H1 (cell line): ENCODE measurements at regions not wholly inside any gene's neighbourhood (a gene's known extent, or its start where the extent isn't known, plus 50 kb on each side); places are given as distances from the start of the nearest gene placed in this dataset.

Experiments used
- CTCF ChIA-PET: fragments of 300-600 bp; sonication (Branson Sonifier 250); formaldehyde crosslinking; loops from one replicate; lab custom pipeline; 2021; ENCODE audit not compliant: partially characterized antibody; lab: Charles Lee
- POLR2A ChIA-PET: fragments of 300-600 bp; sonication (Branson Sonifier 250); formaldehyde crosslinking; loops from one replicate; lab custom pipeline; 2021; ENCODE audit warnings: inconsistent platforms; ENCODE audit not compliant: partially characterized antibody; lab: Charles Lee
- DNase-seq, 2 experiments: peaks; one replicate each; pipeline versions ENCODE4 v3.0.0 to v3.0.0-alpha.2; 2010 to 2022; ENCODE audit warnings: low spot score in 2 of 2, low read depth in 1 of 2, mixed read lengths in 1 of 2
- FAIRE-seq: peaks from 2 replicates; lab custom pipeline; 2011; peaks lifted over from hg19 to GRCh38; lab: Jason Lieb, UNC
- H2AFZ ChIP-seq: 2 replicates; pipeline ENCODE4 v1.8.1; 2012; ENCODE audit warnings: low read length, inconsistent platforms
- H2AK5ac ChIP-seq: 2 replicates; pipeline ENCODE4 v1.6.1; 2013; ENCODE audit warnings: low read depth, low read length
- H2BK120ac ChIP-seq: replicated peaks from 2 replicates; pipeline ENCODE3; 2013; ENCODE audit warnings: low read depth, low read length, inconsistent platforms
- H2BK12ac ChIP-seq: 2 replicates; pipeline ENCODE4 v1.6.1; 2013; ENCODE audit warnings: low read depth, low read length
- H2BK15ac ChIP-seq: 2 replicates; pipeline ENCODE4 v1.6.1; 2013; ENCODE audit warnings: low read length
- H2BK20ac ChIP-seq: 2 replicates; pipeline ENCODE4 v1.6.1; 2013; ENCODE audit warnings: low read length
- H2BK5ac ChIP-seq: 2 replicates; pipeline ENCODE4 v1.6.1; 2013; ENCODE audit warnings: low read depth, low read length
- H3K14ac ChIP-seq: 2 replicates; pipeline ENCODE4 v1.6.1; 2013; ENCODE audit warnings: inconsistent platforms; ENCODE audit not compliant: insufficient read length
- H3K18ac ChIP-seq: 2 replicates; pipeline ENCODE4 v1.6.1; 2013; ENCODE audit warnings: low read length; ENCODE audit errors: extremely low read depth
- H3K23ac ChIP-seq: 2 replicates; pipeline ENCODE4 v1.6.1; 2013; ENCODE audit warnings: inconsistent platforms; ENCODE audit not compliant: insufficient read length
- H3K23me2 ChIP-seq: 2 replicates; pipeline ENCODE4 v1.6.1; 2013; ENCODE audit warnings: low read depth, low read length
- H3K27ac ChIP-seq: 2 replicates; pipeline ENCODE4 v1.6.1; 2011; ENCODE audit warnings: low read depth, low read length, inconsistent platforms
- H3K27me3 ChIP-seq, 4 experiments: replicated peaks in 1 of 4; 1 replicate in 1 of 4; 2 replicates in 3 of 4; pipeline versions ENCODE4 v1.6.1 to v1.8.1; 2011 to 2013; ENCODE audit warnings: low read length in 3 of 4, mild to moderate bottlenecking in 3 of 4, inconsistent platforms in 2 of 4, mixed read lengths in 2 of 4, moderate library complexity in 1 of 4; ENCODE audit not compliant: control insufficient read depth in 3 of 4, insufficient read depth in 3 of 4; ENCODE audit errors: extremely low read depth in 1 of 4
- H3K36me3 ChIP-seq, 4 experiments: 2 replicates each; pipeline versions ENCODE4 v1.6.1 to v1.8.1; 2011 to 2013; ENCODE audit warnings: mild to moderate bottlenecking in 4 of 4, low read length in 3 of 4, moderate library complexity in 2 of 4, control low read depth in 1 of 4, inconsistent platforms in 1 of 4; ENCODE audit not compliant: insufficient read depth in 4 of 4, control insufficient read depth in 2 of 4
- H3K4ac ChIP-seq: replicated peaks from 2 replicates; pipeline ENCODE3; 2013; ENCODE audit warnings: low read length, low read depth, mixed read lengths, inconsistent platforms; ENCODE audit not compliant: insufficient read length
- H3K4me1 ChIP-seq, 4 experiments: replicated peaks in 1 of 4; 1 replicate in 1 of 4; 2 replicates in 3 of 4; pipeline versions ENCODE4 v1.6.1 to v1.8.1; 2011 to 2013; ENCODE audit warnings: low read length in 3 of 4, inconsistent platforms in 2 of 4, mixed read lengths in 1 of 4; ENCODE audit not compliant: insufficient read depth in 4 of 4, control insufficient read depth in 3 of 4
- H3K4me2 ChIP-seq, 2 experiments: 2 replicates each; pipeline versions ENCODE4 v1.6.1 to v1.8.1; 2011 to 2013; ENCODE audit warnings: low read depth in 2 of 2, low read length in 2 of 2, control low read depth in 1 of 2, inconsistent platforms in 1 of 2, mild to moderate bottlenecking in 1 of 2; ENCODE audit not compliant: insufficient read depth in 1 of 2
- H3K4me3 ChIP-seq, 4 experiments: fragments of 200-600, 300-600 bp in 1 of 4; sonication (generic), shearing (Covaris generic), sonication (Bioruptor Twin) in 1 of 4; 2 replicates each; pipeline versions ENCODE4 v1.5.1 to v1.8.1; 2011 to 2016; ENCODE audit warnings: low read length in 4 of 4, low read depth in 3 of 4, control low read depth in 2 of 4, inconsistent platforms in 2 of 4, mild to moderate bottlenecking in 2 of 4, mixed read lengths in 1 of 4, moderate library complexity in 1 of 4; ENCODE audit not compliant: insufficient read depth in 2 of 4; ENCODE audit errors: extremely low read depth in 1 of 4
- H3K56ac ChIP-seq: replicated peaks from 2 replicates; pipeline ENCODE3; 2013; ENCODE audit warnings: low read depth, mild to moderate bottlenecking, mixed read lengths, low read length, inconsistent platforms; ENCODE audit not compliant: insufficient read length
- H3K79me1 ChIP-seq: 2 replicates; pipeline ENCODE4 v1.6.1; 2013; ENCODE audit warnings: low read depth, low read length, control low read depth
- H3K79me2 ChIP-seq, 2 experiments: 2 replicates each; pipeline versions ENCODE4 v1.6.1 to v1.8.1; 2012 to 2013; ENCODE audit warnings: low read length in 2 of 2, mild to moderate bottlenecking in 2 of 2, inconsistent platforms in 1 of 2; ENCODE audit not compliant: insufficient read depth in 2 of 2, control insufficient read depth in 1 of 2
- H3K9ac ChIP-seq, 4 experiments: replicated peaks in 1 of 4; 1 replicate in 1 of 4; 2 replicates in 3 of 4; pipeline versions ENCODE4 v1.6.1 to v1.8.1; 2011 to 2013; ENCODE audit warnings: low read depth in 3 of 4, low read length in 3 of 4, control low read depth in 2 of 4, mild to moderate bottlenecking in 2 of 4, moderate library complexity in 2 of 4, inconsistent platforms in 1 of 4; ENCODE audit errors: extremely low read depth in 1 of 4
- H3K9me3 ChIP-seq, 2 experiments: 2 replicates each; pipeline versions ENCODE4 v1.6.1 to v1.8.1; 2012 to 2013; ENCODE audit warnings: mild to moderate bottlenecking in 2 of 2, moderate library complexity in 2 of 2, control low read depth in 1 of 2, inconsistent platforms in 1 of 2, low read depth in 1 of 2, low read length in 1 of 2, mixed read lengths in 1 of 2; ENCODE audit not compliant: insufficient read depth in 2 of 2
- H4K20me1 ChIP-seq, 2 experiments: replicated peaks in 1 of 2; 2 replicates each; pipeline versions ENCODE3 to v1.8.1; 2011 to 2013; ENCODE audit warnings: inconsistent platforms in 2 of 2, low read length in 2 of 2, mild to moderate bottlenecking in 1 of 2; ENCODE audit not compliant: insufficient read depth in 2 of 2, control insufficient read depth in 1 of 2
- H4K5ac ChIP-seq: 2 replicates; pipeline ENCODE4 v1.6.1; 2013; ENCODE audit warnings: low read length, low read depth, mixed read lengths, inconsistent platforms; ENCODE audit not compliant: insufficient read length
- H4K8ac ChIP-seq: 2 replicates; pipeline ENCODE4 v1.8.0; 2013; ENCODE audit warnings: mild to moderate bottlenecking, moderate library complexity, low read length, inconsistent platforms; ENCODE audit not compliant: insufficient read depth; ENCODE audit errors: extremely low read depth
- H4K91ac ChIP-seq: replicated peaks from 2 replicates; pipeline ENCODE3; 2013; ENCODE audit warnings: low read length, mixed read lengths, inconsistent platforms; ENCODE audit not compliant: insufficient read length
- ATF3 ChIP-seq: IDR thresholded peaks from 2 replicates; pipeline ENCODE4 v1.6.1; 2011; ENCODE audit warnings: low read depth, mild to moderate bottlenecking, low read length; ENCODE audit not compliant: insufficient read depth
- CTCF ChIP-seq, 3 experiments: IDR thresholded peaks; 1 replicate in 2 of 3; 2 replicates in 1 of 3; pipeline versions ENCODE4 v1.5.1 to v1.6.1; 2011; ENCODE audit warnings: low read length in 3 of 3, mild to moderate bottlenecking in 3 of 3, inconsistent platforms in 2 of 3, low read depth in 1 of 3, moderate library complexity in 1 of 3; ENCODE audit not compliant: insufficient read depth in 1 of 3; ENCODE audit errors: control extremely low read depth in 1 of 3
- RAD21 ChIP-seq, 2 experiments: IDR thresholded peaks in 1 of 2; conservative IDR thresholded peaks in 1 of 2; 2 replicates each; pipeline ENCODE4 v1.6.1; 2011; ENCODE audit warnings: low read depth in 2 of 2, low read length in 2 of 2, improper control_type of control experiment in 1 of 2, inconsistent platforms in 1 of 2, mild to moderate bottlenecking in 1 of 2, moderate library complexity in 1 of 2
- RNF2 ChIP-seq: fragments of 200-900, 300-1000 bp; sonication (generic); IDR thresholded peaks from 2 replicates; pipeline ENCODE4 v1.7.1; 2016; ENCODE audit warnings: borderline replicate concordance, low read depth, mild to moderate bottlenecking, antibody characterized with exemption, low read length; ENCODE audit not compliant: poor library complexity, severe bottlenecking; ENCODE audit errors: missing control alignments
- SAP30 ChIP-seq: fragments of 300-600 bp; sonication (generic); IDR thresholded peaks from 2 replicates; pipeline ENCODE4 v1.7.1; 2012; ENCODE audit warnings: low read length, moderate library complexity, mild to moderate bottlenecking, inconsistent platforms; ENCODE audit not compliant: insufficient read depth, insufficient replicate concordance
- ZNF274 ChIP-seq: IDR thresholded peaks from 2 replicates; pipeline ENCODE4 v1.7.0; 2012; ENCODE audit warnings: low read length, borderline replicate concordance; ENCODE audit errors: extremely low read depth
- WGBS, 2 experiments: shearing (Covaris generic) in 1 of 2; methylation state at CpG; one replicate each; pipeline versions ENCODE4 v1.1.6 to v1.1.7; 2013 to 2015; ENCODE audit warnings: low lambda C conversion rate in 2 of 2, mixed read lengths in 2 of 2, inconsistent platforms in 1 of 2, low coverage in 1 of 2, missing lambda C conversion rate in 1 of 2; ENCODE audit not compliant: insufficient replicate concordance in 2 of 2, insufficient coverage in 1 of 2, insufficient read length in 1 of 2; ENCODE audit errors: extremely low coverage in 1 of 2, missing lambda C conversion rate in 1 of 2; 5-methylcytosine and 5-hydroxymethylcytosine counted together

- H4K91ac ChIP-seq: no peak overlapping the region
- H2BK12ac ChIP-seq: no peak overlapping the region
- H3K79me1 ChIP-seq: no peaks in the 10 kb centered on the region
- H2BK120ac ChIP-seq: no peak overlapping the region
- H3K4me1 ChIP-seq: no peaks in the 10 kb centered on the region
- no peak overlapping the region for H3K9ac ChIP-seq
- no peak overlapping the region for H4K8ac ChIP-seq
- H3K56ac ChIP-seq: no peak overlapping the region
- H3K4ac ChIP-seq: no peak overlapping the region
- no peaks in the 10 kb centered on the region for H4K20me1 ChIP-seq
- WGBS, 2 experiments: 84% methylated on average over 2 of the region's 2 CpGs; no CpG with 5 or more reads in 1 of the 2 experiments
- no peak overlapping the region for H2BK5ac ChIP-seq
- H3K27ac ChIP-seq: no peak overlapping the region
- H3K4me2 ChIP-seq: no peak overlapping the region
- H3K79me2 ChIP-seq: no peaks in the 10 kb centered on the region
- no peaks in the 10 kb centered on the region for H3K27me3 ChIP-seq
- no peak overlapping the region for H2AK5ac ChIP-seq
- H4K5ac ChIP-seq: no peak overlapping the region
- H3K4me3 ChIP-seq: no peak overlapping the region
- POLR2A ChIA-PET: no interaction called here
- H3K36me3 ChIP-seq: no peaks in the 10 kb centered on the region
- H3K14ac ChIP-seq: no peak overlapping the region
- H2AFZ ChIP-seq: no peak overlapping the region
- no peak for DNase-seq
- no peaks in the 10 kb centered on the region for H3K9me3 ChIP-seq
- no peaks in the 10 kb centered on the region; the same call in 1 of the 2 replicates for H3K23me2 ChIP-seq
- no peak overlapping the region for H2BK15ac ChIP-seq
- no peak for FAIRE-seq
- no peak overlapping the region for H3K23ac ChIP-seq
- no peak overlapping the region for H2BK20ac ChIP-seq
- CTCF ChIA-PET: interaction anchor here (1.0 kb wide), 1 partner anchor 737 kb away, joined by 3 read pairs; no protein-coding TSS in a partner anchor
- H3K18ac ChIP-seq: no peak overlapping the region
- no peak for TF ChIP-seq ZNF274
- peak; percentile 38 to 41 for TF ChIP-seq RAD21 (IDR thresholded peaks at IDR 0.05 in 1 of 2, conservative IDR thresholded peaks at IDR 0.05 in 1 of 2; ENCODE audit: low read depth in 2 of 2, low read length in 2 of 2)
- peak in 1 of 3 experiments; percentile 35; a peak in 1 of 4 replicates for TF ChIP-seq CTCF (IDR thresholded peaks at IDR 0.05; ENCODE audit: control extremely low read depth in 1 of 3, insufficient read depth in 1 of 3, low read depth in 1 of 3, low read length in 3 of 3)
- no peak for TF ChIP-seq RNF2
- no peak for TF ChIP-seq SAP30
- no peak for TF ChIP-seq ATF3
Measured at GRCh38 chr5:118060833-118061232, 927.5 kb downstream of the DTWD2 start.
